ENCODE measurements at regions not wholly inside any gene's neighbourhood (a gene's known extent, or its start where the extent isn't known, plus 50 kb on each side); places are given as distances from the start of the nearest gene placed in this dataset.

- DNase-seq, result no peak
These were observed 140.3 kb upstream of the SEL1L start for GRCh38 chr14:81673930-81674329.

GRCh38 chr14:81676395-81676794, 142.7 kb upstream of the SEL1L start:
- no peak for DNase-seq

- no peak for DNase-seq
These were observed 143.2 kb upstream of the SEL1L start for GRCh38 chr14:81676879-81677278.

GRCh38 chr14:81677736-81678135, 144.1 kb upstream of the SEL1L start:
- DNase-seq, result no peak

GRCh38 chr14:81679226-81679625, 145.6 kb upstream of the SEL1L start:
- no peak for DNase-seq

- DNase-seq, result no peak
These were observed 147.9 kb upstream of the SEL1L start for GRCh38 chr14:81681541-81681940.

- no peak for DNase-seq
These were observed 148.5 kb upstream of the SEL1L start for GRCh38 chr14:81682134-81682533.

- no peak for DNase-seq
These were observed 149.0 kb upstream of the SEL1L start for GRCh38 chr14:81682701-81683100.

GRCh38 chr14:81684696-81685095, 151.0 kb upstream of the SEL1L start:
- DNase-seq, result no peak

- no peak for DNase-seq
These were observed 152.9 kb upstream of the SEL1L start for GRCh38 chr14:81686512-81686911.

GRCh38 chr14:81691931-81692330, 158.3 kb upstream of the SEL1L start:
- no peak for DNase-seq

GRCh38 chr14:81694419-81694818, 160.8 kb upstream of the SEL1L start:
- no peak for DNase-seq

- DNase-seq, result no peak
These were observed 176.0 kb upstream of the SEL1L start for GRCh38 chr14:81709681-81710080.

GRCh38 chr14:81710232-81710845, 176.7 kb upstream of the SEL1L start:
- no peak for DNase-seq

- no peak for DNase-seq
These were observed 182.1 kb upstream of the SEL1L start for GRCh38 chr14:81715731-81716130.

GRCh38 chr14:81716953-81717352, 183.3 kb upstream of the SEL1L start:
- DNase-seq, result no peak

GRCh38 chr14:81723956-81724355, 190.3 kb upstream of the SEL1L start:
- no peak for DNase-seq

GRCh38 chr14:81727218-81727617, 193.6 kb upstream of the SEL1L start:
- DNase-seq, result no peak

- no peak for DNase-seq
These were observed 194.8 kb upstream of the SEL1L start for GRCh38 chr14:81728447-81728846.

- no peak for DNase-seq
These were observed 196.0 kb upstream of the SEL1L start for GRCh38 chr14:81729622-81730021.

- DNase-seq, result no peak
These were observed 204.3 kb upstream of the SEL1L start for GRCh38 chr14:81737938-81738337.

- no peak for DNase-seq
These were observed 205.4 kb upstream of the SEL1L start for GRCh38 chr14:81738946-81739659.

GRCh38 chr14:81743605-81744004, 210.0 kb upstream of the SEL1L start:
- no peak for DNase-seq

- no peak for DNase-seq
These were observed 217.5 kb upstream of the SEL1L start for GRCh38 chr14:81751198-81751597.

- no peak for DNase-seq
These were observed 225.9 kb upstream of the SEL1L start for GRCh38 chr14:81759541-81759940.
